Body of pancreas (tissue), 4 donors: ENCODE measurements at regions not wholly inside any gene's neighbourhood (a gene's known extent, or its start where the extent isn't known, plus 50 kb on each side); places are given as distances from the start of the nearest gene placed in this dataset.

ENCODE experiments used
- ATAC-seq: fragments of 150-250 bp; one replicate; pipeline ENCODE4 v1.9.1; 2016
- DNase-seq, 4 donors: peaks; one replicate each; pipeline ENCODE4 v3.0.0-alpha.2; 2019
- H3K27ac ChIP-seq, 4 donors: fragments of 200-600 bp; sonication (generic); 1 replicate in 3 of 4; 2 replicates in 1 of 4; pipeline versions ENCODE4 v1.5.1 to v1.6.1; 2016 to 2019; ENCODE audit warnings: mild to moderate bottlenecking in 1 of 4, mixed read lengths in 1 of 4, moderate library complexity in 1 of 4
- H3K27me3 ChIP-seq, 2 donors: fragments of 200-600 bp; sonication (generic); one replicate each; pipeline ENCODE4 v1.6.0; 2016; ENCODE audit warnings: mild to moderate bottlenecking in 1 of 2
- H3K36me3 ChIP-seq, 2 donors: fragments of 200-600 bp; sonication (generic); replicated peaks in 1 of 2; 2 replicates each; pipeline ENCODE4 v1.5.1; 2016; ENCODE audit warnings: low read depth in 2 of 2; ENCODE audit not compliant: insufficient read depth in 1 of 2
- H3K4me1 ChIP-seq: fragments of 200-600 bp; sonication (generic); one replicate; pipeline ENCODE4 v1.6.0; 2016
- H3K4me3 ChIP-seq, 2 donors: fragments of 200-600 bp; sonication (generic); 1 replicate in 1 of 2; 2 replicates in 1 of 2; pipeline ENCODE4 v1.5.1; 2016 to 2019
- H3K9me3 ChIP-seq, 3 donors: fragments of 200-600 bp; sonication (generic); 1 replicate in 2 of 3; 2 replicates in 1 of 3; pipeline ENCODE4 v1.5.1; 2016
- CTCF ChIP-seq, 7 experiments: fragments of 450-650 bp in 4 of 7; fragments of 200-600 bp in 3 of 7; sonication (generic) in 3 of 7; IDR thresholded peaks; one replicate each; pipeline ENCODE4 v1.5.1; 2016 to 2019; ENCODE audit warnings: antibody characterized with exemption in 7 of 7
- POLR2A ChIP-seq, 3 donors: fragments of 450-650 bp; IDR thresholded peaks; one replicate each; pipeline ENCODE4 v1.6.1; 2016; ENCODE audit warnings: antibody characterized with exemption in 3 of 3, mild to moderate bottlenecking in 2 of 3
- WGBS, 2 donors: methylation state at CpG; one replicate each; pipeline ENCODE4 v1.1.5; 2017; 5-methylcytosine and 5-hydroxymethylcytosine counted together
- intact Hi-C: fragments of 100-400 bp; cut with DNase I; formaldehyde crosslinking; loops from one replicate; pipeline ENCODE4 v1.15.1; 2023

- ATAC-seq = no peak
- no peak for TF ChIP-seq POLR2A (IDR thresholded peaks at IDR 0.05)
- TF ChIP-seq CTCF (IDR thresholded peaks at IDR 0.05) = no peak
- no peak overlapping the region for H3K27ac ChIP-seq
- intact Hi-C loops = no loop called here
- 28 to 34% methylated on average over 3 of the region's 3 CpGs for WGBS, 2 donors
- no peaks in the 10 kb centered on the region for H3K4me1 ChIP-seq
- no peaks in the 10 kb centered on the region for H3K36me3 ChIP-seq
- no peak for DNase-seq
- H3K4me3 ChIP-seq = no peak overlapping the region
- H3K9me3 ChIP-seq = no peaks in the 10 kb centered on the region
- no peaks in the 10 kb centered on the region for H3K27me3 ChIP-seq
Measured at GRCh38 chr3:1766384-1766783, 332.3 kb upstream of the CNTN4 start.

GRCh38 chr3:1773679-1774078 is 325.0 kb upstream of the CNTN4 start:
- Histone ChIP-seq H3K9me3 (no peaks in the 10 kb centered on the region), H3K27ac (no peak overlapping the region), H3K4me1 (no peaks in the 10 kb centered on the region), H3K36me3 (no peaks in the 10 kb centered on the region), H3K27me3 (no peaks in the 10 kb centered on the region), H3K4me3 (no peak overlapping the region)
- no peak for TF ChIP-seq POLR2A (IDR thresholded peaks at IDR 0.05)
- WGBS, 2 donors = 10 to 34% methylated on average over 1 of the region's 1 CpG
- intact Hi-C loops = no loop called here
- no peak for DNase-seq
- ATAC-seq = no peak

- ATAC-seq = no peak
- Histone ChIP-seq H3K27me3 (no peaks in the 10 kb centered on the region), H3K36me3 (no peaks in the 10 kb centered on the region), H3K4me1 (no peaks in the 10 kb centered on the region), H3K4me3 (no peak overlapping the region), H3K9me3 (no peaks in the 10 kb centered on the region), H3K27ac (no peak overlapping the region)
- intact Hi-C loops = no loop called here
- no peak for TF ChIP-seq CTCF (IDR thresholded peaks at IDR 0.05)
- TF ChIP-seq POLR2A (IDR thresholded peaks at IDR 0.05) = no peak
- DNase-seq = no peak
- 48 to 54% methylated on average over 3 of the region's 3 CpGs for WGBS, 2 donors
Measured at GRCh38 chr3:1774597-1774996, 324.1 kb upstream of the CNTN4 start.

- WGBS, 2 donors = 53 to 55% methylated on average over 6 of the region's 6 CpGs
Measured at GRCh38 chr3:1775321-1775720, 323.3 kb upstream of the CNTN4 start.

GRCh38 chr3:1783995-1784394 is 314.7 kb upstream of the CNTN4 start:
- intact Hi-C loops = no loop called here
- ATAC-seq = no peak
- no peak overlapping the region for H3K4me3 ChIP-seq

More at GRCh38 chr3:1775321-1775720, 323.3 kb upstream of the CNTN4 start:
- Histone ChIP-seq H3K27ac (no peak overlapping the region), H3K4me1 (no peaks in the 10 kb centered on the region), H3K36me3 (no peaks in the 10 kb centered on the region), H3K9me3 (no peaks in the 10 kb centered on the region), H3K4me3 (no peak overlapping the region), H3K27me3 (no peaks in the 10 kb centered on the region)
- no peak for TF ChIP-seq POLR2A (IDR thresholded peaks at IDR 0.05)
- no peak for TF ChIP-seq CTCF (IDR thresholded peaks at IDR 0.05)
- no peak for DNase-seq
- ATAC-seq = no peak
- intact Hi-C loops = no loop called here

More at GRCh38 chr3:1783995-1784394, 314.7 kb upstream of the CNTN4 start:
- Histone ChIP-seq H3K9me3 (no peaks in the 10 kb centered on the region), H3K4me1 (no peaks in the 10 kb centered on the region), H3K27ac (no peak overlapping the region), H3K36me3 (no peaks in the 10 kb centered on the region), H3K27me3 (no peaks in the 10 kb centered on the region)
- 34 to 46% methylated on average over 3 of the region's 3 CpGs for WGBS, 2 donors
- DNase-seq = no peak
- TF ChIP-seq POLR2A (IDR thresholded peaks at IDR 0.05) = no peak
- TF ChIP-seq CTCF (IDR thresholded peaks at IDR 0.05) = no peak
